ENCODE measurements at regions not wholly inside any gene's neighbourhood (a gene's known extent, or its start where the extent isn't known, plus 50 kb on each side); places are given as distances from the start of the nearest gene placed in this dataset.

DNA sequence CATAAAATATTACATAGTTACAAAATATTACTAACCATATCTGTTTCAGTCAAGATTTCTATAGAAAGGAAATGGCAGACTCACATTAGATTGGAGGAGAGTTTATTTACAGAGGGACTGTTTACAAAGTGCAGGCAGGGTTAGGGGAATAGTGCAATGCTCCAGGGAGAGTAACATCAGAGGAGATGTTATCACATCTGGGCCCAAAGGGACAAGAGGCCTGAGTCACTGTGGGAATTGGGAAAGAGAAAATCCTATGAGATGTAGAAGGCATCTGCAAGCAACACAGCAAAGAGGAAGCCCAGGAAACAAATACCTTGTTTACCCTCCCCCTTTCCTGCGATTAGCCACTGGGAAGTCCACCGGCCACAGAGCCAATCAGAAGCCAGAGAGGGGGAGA, 227.3 kb upstream of the TANK start:
- Mint-ChIP-seq H3K27me3 (no peaks in the 10 kb centered on the region), H3K36me3 (ENCODE audit: low read depth) (no peaks in the 10 kb centered on the region)

DNA sequence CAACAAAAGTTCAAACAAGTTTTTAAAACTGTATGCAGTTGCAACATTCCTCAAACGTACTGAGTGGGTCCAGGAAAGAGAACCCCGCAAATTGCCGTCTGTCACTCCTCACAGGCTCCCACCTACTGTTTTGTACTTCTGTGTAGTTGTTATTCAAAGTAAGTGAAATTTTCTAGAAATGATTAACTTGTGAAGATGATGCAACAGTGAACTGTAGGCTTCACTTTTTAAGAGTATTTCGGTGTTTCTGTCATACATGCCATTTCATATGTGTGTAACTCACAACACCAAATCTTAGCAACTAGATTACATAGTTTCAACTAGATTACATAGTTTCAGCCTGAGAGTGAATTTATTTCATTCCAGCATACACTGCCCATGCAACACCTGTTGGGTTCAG, 226.0 kb upstream of the TANK start:
- H3K27me3 ChIP-seq (ENCODE audit: control insufficient read depth in 1 of 2, insufficient read depth in 2 of 2, low read length in 2 of 2), result peaks cover 0 to 3% of the 10 kb centered on the region in 2 experiments
- no peaks in the 10 kb centered on the region for H3K4me1 ChIP-seq (ENCODE audit: insufficient read depth, low read length)
- Mint-ChIP-seq H3K4me3 (no peak overlapping the region), H3K27me3 (no peaks in the 10 kb centered on the region), H3K36me3 (ENCODE audit: low read depth) (no peaks in the 10 kb centered on the region), H3K4me1 (ENCODE audit: low read depth) (peaks cover 2% of the 10 kb centered on the region), H3K9me3 (peaks cover 2% of the 10 kb centered on the region), H3K27ac (no peak overlapping the region)
- no peak overlapping the region for H3K27ac ChIP-seq (ENCODE audit: low read depth in 1 of 2, low read length in 2 of 2)
- DNase-seq, result no peak
- POLR2A ChIA-PET, result no interaction called here
- TF ChIP-seq, protein P1, sequence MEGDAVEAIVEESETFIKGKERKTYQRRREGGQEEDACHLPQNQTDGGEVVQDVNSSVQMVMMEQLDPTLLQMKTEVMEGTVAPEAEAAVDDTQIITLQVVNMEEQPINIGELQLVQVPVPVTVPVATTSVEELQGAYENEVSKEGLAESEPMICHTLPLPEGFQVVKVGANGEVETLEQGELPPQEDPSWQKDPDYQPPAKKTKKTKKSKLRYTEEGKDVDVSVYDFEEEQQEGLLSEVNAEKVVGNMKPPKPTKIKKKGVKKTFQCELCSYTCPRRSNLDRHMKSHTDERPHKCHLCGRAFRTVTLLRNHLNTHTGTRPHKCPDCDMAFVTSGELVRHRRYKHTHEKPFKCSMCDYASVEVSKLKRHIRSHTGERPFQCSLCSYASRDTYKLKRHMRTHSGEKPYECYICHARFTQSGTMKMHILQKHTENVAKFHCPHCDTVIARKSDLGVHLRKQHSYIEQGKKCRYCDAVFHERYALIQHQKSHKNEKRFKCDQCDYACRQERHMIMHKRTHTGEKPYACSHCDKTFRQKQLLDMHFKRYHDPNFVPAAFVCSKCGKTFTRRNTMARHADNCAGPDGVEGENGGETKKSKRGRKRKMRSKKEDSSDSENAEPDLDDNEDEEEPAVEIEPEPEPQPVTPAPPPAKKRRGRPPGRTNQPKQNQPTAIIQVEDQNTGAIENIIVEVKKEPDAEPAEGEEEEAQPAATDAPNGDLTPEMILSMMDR (IDR thresholded peaks at IDR 0.05), result no peak
- H3K36me3 ChIP-seq (ENCODE audit: insufficient read depth, low read length), result no peaks in the 10 kb centered on the region
- CTCF ChIA-PET, result no interaction called here
- ATAC-seq (ENCODE audit: poor library complexity), result no peak
- no peak overlapping the region for H3K4me3 ChIP-seq (ENCODE audit: low read length)
- intact Hi-C loops (cut with DNase I, micrococcal nuclease), result no loop called here
- no peaks in the 10 kb centered on the region for H3K9me3 ChIP-seq (ENCODE audit: control insufficient read depth in 1 of 2, insufficient read depth in 1 of 2, low read length in 2 of 2)

More for the DNA sequence above, 227.3 kb upstream of the TANK start:
- Histone ChIP-seq H3K4me3 (ENCODE audit: low read length) (no peak overlapping the region), H3K36me3 (ENCODE audit: insufficient read depth, low read length) (no peaks in the 10 kb centered on the region), H3K27ac (ENCODE audit: low read depth in 1 of 2, low read length in 2 of 2) (no peak overlapping the region), H3K9me3 (ENCODE audit: control insufficient read depth in 1 of 2, insufficient read depth in 1 of 2, low read length in 2 of 2) (no peaks in the 10 kb centered on the region), H3K4me1 (ENCODE audit: insufficient read depth, low read length) (no peaks in the 10 kb centered on the region), H3K27me3 (ENCODE audit: control insufficient read depth in 1 of 2, insufficient read depth in 2 of 2, low read length in 2 of 2) (peaks cover 0 to 3% of the 10 kb centered on the region in 2 experiments)
- ChIA-PET POLR2A (interaction anchor here (0.7 kb wide), 1 partner anchor 430 kb away, joined by 3 read pairs; no protein-coding TSS in a partner anchor), CTCF (no interaction called here)
- H3K27ac Mint-ChIP-seq, result no peak overlapping the region
- peaks cover 2% of the 10 kb centered on the region for H3K9me3 Mint-ChIP-seq
- no peak for DNase-seq
- no peaks in the 10 kb centered on the region for H3K4me1 Mint-ChIP-seq (ENCODE audit: low read depth)
- intact Hi-C loops (cut with DNase I, micrococcal nuclease), result no loop called here
- ATAC-seq (ENCODE audit: poor library complexity), result no peak
- no peak overlapping the region for H3K4me3 Mint-ChIP-seq
- TF ChIP-seq, protein P1 (IDR thresholded peaks at IDR 0.05), result no peak

DNA sequence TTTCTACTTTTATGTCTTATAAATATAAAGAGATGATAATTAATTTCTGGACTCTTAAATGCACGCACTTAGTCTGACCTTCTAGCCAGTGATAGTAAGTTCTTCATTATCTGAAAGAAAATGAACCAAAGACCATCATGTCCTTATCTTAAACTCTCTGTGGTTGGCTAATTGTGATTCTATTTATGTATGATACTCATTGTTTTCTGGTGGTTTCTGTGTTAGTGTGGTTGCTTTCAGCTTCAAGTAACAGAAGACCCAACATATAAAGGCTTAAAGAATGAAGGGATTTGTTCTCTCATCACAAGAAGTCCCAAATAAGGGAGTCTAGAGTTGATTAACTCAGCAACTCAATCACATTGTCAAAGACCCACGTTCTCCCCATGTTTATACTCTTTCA, 225.2 kb upstream of the TANK start:
- Histone ChIP-seq H3K4me3 (ENCODE audit: low read length) (no peak overlapping the region), H3K27ac (ENCODE audit: low read depth in 1 of 2, low read length in 2 of 2) (no peak overlapping the region), H3K36me3 (ENCODE audit: insufficient read depth, low read length) (no peaks in the 10 kb centered on the region), H3K27me3 (ENCODE audit: control insufficient read depth in 1 of 2, insufficient read depth in 2 of 2, low read length in 2 of 2) (peaks cover 0 to 3% of the 10 kb centered on the region in 2 experiments), H3K4me1 (ENCODE audit: insufficient read depth, low read length) (no peaks in the 10 kb centered on the region), H3K9me3 (ENCODE audit: control insufficient read depth in 1 of 2, insufficient read depth in 1 of 2, low read length in 2 of 2) (no peaks in the 10 kb centered on the region)
- Mint-ChIP-seq H3K27ac (no peak overlapping the region), H3K27me3 (no peaks in the 10 kb centered on the region), H3K9me3 (peaks cover 2% of the 10 kb centered on the region), H3K4me1 (ENCODE audit: low read depth) (peaks cover 9% of the 10 kb centered on the region), H3K4me3 (no peak overlapping the region), H3K36me3 (ENCODE audit: low read depth) (no peaks in the 10 kb centered on the region)
- DNase-seq (no peak), ATAC-seq (ENCODE audit: poor library complexity) (no peak)
- ChIA-PET POLR2A (no interaction called here), CTCF (no interaction called here)
- intact Hi-C loops (cut with DNase I, micrococcal nuclease), result no loop called here
- TF ChIP-seq, protein P1 (IDR thresholded peaks at IDR 0.05), result no peak
